GM23338 (cell line): ENCODE measurements at regions not wholly inside any gene's neighbourhood (a gene's known extent, or its start where the extent isn't known, plus 50 kb on each side); places are given as distances from the start of the nearest gene placed in this dataset.

Experiments
- ATAC-seq: fragments of 200-7000 bp; cut with Tn5 transposase; 3 replicates; pipeline ENCODE4 v1.9.1; 2020
- DNase-seq: peaks from one replicate; pipeline ENCODE4 v3.0.0-alpha.2; 2015; ENCODE audit warnings: low spot score
- H2AFZ ChIP-seq: fragments of 200-600 bp; sonication (generic); 2 replicates; pipeline ENCODE4 v1.8.0; 2016; ENCODE audit warnings: antibody characterized with exemption, mild to moderate bottlenecking, moderate library complexity
- H3F3A ChIP-seq: fragments of 200-600 bp; sonication (generic); replicated peaks from 2 replicates; pipeline ENCODE4 v1.8.0; 2017; ENCODE audit warnings: antibody characterized with exemption, mixed run types, low read depth
- H3K27ac ChIP-seq: fragments of 200-600 bp; sonication (generic); 2 replicates; pipeline ENCODE4 v1.6.1; 2016; ENCODE audit warnings: low read depth
- H3K27me3 ChIP-seq: fragments of 200-600 bp; sonication (generic); 2 replicates; pipeline ENCODE4 v1.8.0; 2016; ENCODE audit warnings: mild to moderate bottlenecking, mixed run types, moderate library complexity; ENCODE audit not compliant: insufficient read depth
- H3K36me3 ChIP-seq: fragments of 200-600 bp; sonication (generic); 2 replicates; pipeline ENCODE4 v1.8.0; 2016; ENCODE audit warnings: mild to moderate bottlenecking; ENCODE audit not compliant: insufficient read depth
- H3K4me1 ChIP-seq: fragments of 200-600 bp; sonication (generic); 2 replicates; pipeline ENCODE4 v1.8.0; 2016; ENCODE audit warnings: mild to moderate bottlenecking, moderate library complexity; ENCODE audit not compliant: insufficient read depth
- H3K4me2 ChIP-seq: fragments of 200-600 bp; sonication (generic); 2 replicates; pipeline ENCODE4 v1.7.1; 2017; ENCODE audit warnings: mixed run types
- H3K4me3 ChIP-seq: fragments of 200-600 bp; sonication (generic); 2 replicates; pipeline ENCODE4 v1.6.1; 2016; ENCODE audit warnings: mixed run types
- H3K79me2 ChIP-seq: fragments of 200-600 bp; sonication (generic); replicated peaks from 2 replicates; pipeline ENCODE4 v1.8.0; 2017; ENCODE audit warnings: mild to moderate bottlenecking; ENCODE audit not compliant: insufficient read depth
- H3K9me2 ChIP-seq: fragments of 200-600 bp; sonication (generic); 2 replicates; pipeline ENCODE4 v1.8.0; 2017; ENCODE audit not compliant: insufficient read depth
- H4K20me1 ChIP-seq: fragments of 200-600 bp; sonication (generic); replicated peaks from 2 replicates; pipeline ENCODE4 v1.8.0; 2017; ENCODE audit warnings: mild to moderate bottlenecking; ENCODE audit not compliant: insufficient read depth
- H3K27ac Mint-ChIP-seq: 2 replicates; pipeline ENCODE4 v1.8.0; 2020; ENCODE audit warnings: inconsistent platforms, mild to moderate bottlenecking, moderate library complexity, mixed read lengths
- H3K27me3 Mint-ChIP-seq: 3 replicates; pipeline ENCODE4 v1.8.0; 2022; ENCODE audit warnings: low read depth, mild to moderate bottlenecking, moderate library complexity, mixed read lengths, inconsistent platforms; ENCODE audit not compliant: insufficient read depth, poor library complexity
- H3K36me3 Mint-ChIP-seq: 3 replicates; pipeline ENCODE4 v1.8.0; 2021; ENCODE audit warnings: low read depth, mild to moderate bottlenecking, inconsistent platforms, moderate library complexity, mixed read lengths
- H3K4me1 Mint-ChIP-seq: 3 replicates; pipeline ENCODE4 v1.8.0; 2020; ENCODE audit warnings: mild to moderate bottlenecking, inconsistent platforms, mixed read lengths
- H3K4me3 Mint-ChIP-seq: 3 replicates; pipeline ENCODE4 v1.8.0; 2021; ENCODE audit warnings: moderate library complexity, mild to moderate bottlenecking, inconsistent platforms, mixed read lengths
- H3K9me3 Mint-ChIP-seq: 3 replicates; pipeline ENCODE4 v1.8.0; 2020; ENCODE audit warnings: moderate library complexity, mild to moderate bottlenecking, inconsistent platforms, mixed read lengths
- CREB1 ChIP-seq: fragments of 250-450 bp; sonication (Bioruptor Pico); IDR thresholded peaks from 2 replicates; pipeline ENCODE4 v1.5.0; 2020; ENCODE audit warnings: low read depth, mild to moderate bottlenecking, moderate library complexity
- EZH2 ChIP-seq: fragments of 200-600 bp; sonication (generic); IDR thresholded peaks from one replicate; pipeline ENCODE4 v1.8.0; 2017; ENCODE audit warnings: antibody characterized with exemption, mild to moderate bottlenecking, low read depth; ENCODE audit not compliant: unreplicated experiment
- EZH2phosphoT487 ChIP-seq: fragments of 200-600 bp; sonication (generic); IDR thresholded peaks from one replicate; pipeline ENCODE4 v1.8.1; 2018; ENCODE audit warnings: antibody characterized with exemption; ENCODE audit not compliant: unreplicated experiment
- JUNB ChIP-seq: IDR thresholded peaks from one replicate; pipeline ENCODE4 v1.6.1; 2016; ENCODE audit warnings: antibody characterized with exemption; ENCODE audit not compliant: unreplicated experiment
- NANOG ChIP-seq: IDR thresholded peaks from 2 replicates; pipeline ENCODE4 v1.6.1; 2016; ENCODE audit warnings: antibody characterized with exemption, borderline replicate concordance
- POLR2AphosphoS5 ChIP-seq: IDR thresholded peaks from 2 replicates; pipeline ENCODE4 v1.6.1; 2016; ENCODE audit warnings: antibody characterized with exemption, low read depth
- STAT1 ChIP-seq: IDR thresholded peaks from one replicate; pipeline ENCODE4 v1.6.1; 2016; ENCODE audit warnings: antibody characterized with exemption; ENCODE audit not compliant: unreplicated experiment
- ZNF114 ChIP-seq: fragments of 250-450 bp; sonication (Bioruptor Pico); IDR thresholded peaks from 2 replicates; pipeline ENCODE4 v1.5.0; 2020; ENCODE audit warnings: mild to moderate bottlenecking, moderate library complexity
- ZNF331 ChIP-seq: fragments of 250-450 bp; sonication (Bioruptor Pico); IDR thresholded peaks from 2 replicates; pipeline ENCODE4 v1.5.0; 2020; ENCODE audit warnings: low read depth, mild to moderate bottlenecking, moderate library complexity
- TF ChIP-seq, protein P1 (sequence below): fragments of 250-450 bp; sonication (Bioruptor Pico); IDR thresholded peaks from 2 replicates; pipeline ENCODE4 v1.5.0; 2020; ENCODE audit warnings: mild to moderate bottlenecking, moderate library complexity
- TF ChIP-seq, protein P2 (sequence below), 2 experiments: fragments of 200-600 bp in 1 of 2; sonication (generic) in 1 of 2; conservative IDR thresholded peaks; 2 replicates each; pipeline versions ENCODE4 v1.5.1 to v1.6.1; 2016 to 2017; ENCODE audit warnings: antibody characterized with exemption in 2 of 2, low read depth in 2 of 2, mild to moderate bottlenecking in 2 of 2, moderate library complexity in 1 of 2
- TF ChIP-seq, protein P3 (sequence below): IDR thresholded peaks from 2 replicates; pipeline ENCODE4 v1.6.1; 2016; ENCODE audit warnings: antibody characterized with exemption
- TF ChIP-seq, protein P4 (sequence below): IDR thresholded peaks from one replicate; pipeline ENCODE4 v1.6.1; 2018; ENCODE audit warnings: antibody characterized with exemption; ENCODE audit not compliant: unreplicated experiment

DNA sequence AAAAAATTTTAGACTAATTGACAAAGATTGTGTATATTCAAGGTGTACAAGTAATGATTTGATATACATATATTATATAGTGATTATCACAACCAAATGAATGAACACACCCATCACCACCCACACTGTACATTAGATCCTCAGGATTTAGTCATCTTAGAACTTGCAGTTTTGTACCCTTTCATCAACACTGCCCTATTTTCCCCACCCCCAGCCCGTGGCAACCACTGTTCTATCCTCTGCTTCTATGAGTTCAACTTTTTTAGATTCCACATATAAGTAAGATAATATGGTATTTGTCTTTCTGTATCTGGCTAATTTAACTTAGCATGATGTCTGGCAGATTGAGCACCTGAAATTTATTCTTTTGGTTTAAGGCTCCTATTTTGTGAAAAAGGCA, 173.6 kb downstream of the IER5 start (continued):
- TF ChIP-seq, protein P1, sequence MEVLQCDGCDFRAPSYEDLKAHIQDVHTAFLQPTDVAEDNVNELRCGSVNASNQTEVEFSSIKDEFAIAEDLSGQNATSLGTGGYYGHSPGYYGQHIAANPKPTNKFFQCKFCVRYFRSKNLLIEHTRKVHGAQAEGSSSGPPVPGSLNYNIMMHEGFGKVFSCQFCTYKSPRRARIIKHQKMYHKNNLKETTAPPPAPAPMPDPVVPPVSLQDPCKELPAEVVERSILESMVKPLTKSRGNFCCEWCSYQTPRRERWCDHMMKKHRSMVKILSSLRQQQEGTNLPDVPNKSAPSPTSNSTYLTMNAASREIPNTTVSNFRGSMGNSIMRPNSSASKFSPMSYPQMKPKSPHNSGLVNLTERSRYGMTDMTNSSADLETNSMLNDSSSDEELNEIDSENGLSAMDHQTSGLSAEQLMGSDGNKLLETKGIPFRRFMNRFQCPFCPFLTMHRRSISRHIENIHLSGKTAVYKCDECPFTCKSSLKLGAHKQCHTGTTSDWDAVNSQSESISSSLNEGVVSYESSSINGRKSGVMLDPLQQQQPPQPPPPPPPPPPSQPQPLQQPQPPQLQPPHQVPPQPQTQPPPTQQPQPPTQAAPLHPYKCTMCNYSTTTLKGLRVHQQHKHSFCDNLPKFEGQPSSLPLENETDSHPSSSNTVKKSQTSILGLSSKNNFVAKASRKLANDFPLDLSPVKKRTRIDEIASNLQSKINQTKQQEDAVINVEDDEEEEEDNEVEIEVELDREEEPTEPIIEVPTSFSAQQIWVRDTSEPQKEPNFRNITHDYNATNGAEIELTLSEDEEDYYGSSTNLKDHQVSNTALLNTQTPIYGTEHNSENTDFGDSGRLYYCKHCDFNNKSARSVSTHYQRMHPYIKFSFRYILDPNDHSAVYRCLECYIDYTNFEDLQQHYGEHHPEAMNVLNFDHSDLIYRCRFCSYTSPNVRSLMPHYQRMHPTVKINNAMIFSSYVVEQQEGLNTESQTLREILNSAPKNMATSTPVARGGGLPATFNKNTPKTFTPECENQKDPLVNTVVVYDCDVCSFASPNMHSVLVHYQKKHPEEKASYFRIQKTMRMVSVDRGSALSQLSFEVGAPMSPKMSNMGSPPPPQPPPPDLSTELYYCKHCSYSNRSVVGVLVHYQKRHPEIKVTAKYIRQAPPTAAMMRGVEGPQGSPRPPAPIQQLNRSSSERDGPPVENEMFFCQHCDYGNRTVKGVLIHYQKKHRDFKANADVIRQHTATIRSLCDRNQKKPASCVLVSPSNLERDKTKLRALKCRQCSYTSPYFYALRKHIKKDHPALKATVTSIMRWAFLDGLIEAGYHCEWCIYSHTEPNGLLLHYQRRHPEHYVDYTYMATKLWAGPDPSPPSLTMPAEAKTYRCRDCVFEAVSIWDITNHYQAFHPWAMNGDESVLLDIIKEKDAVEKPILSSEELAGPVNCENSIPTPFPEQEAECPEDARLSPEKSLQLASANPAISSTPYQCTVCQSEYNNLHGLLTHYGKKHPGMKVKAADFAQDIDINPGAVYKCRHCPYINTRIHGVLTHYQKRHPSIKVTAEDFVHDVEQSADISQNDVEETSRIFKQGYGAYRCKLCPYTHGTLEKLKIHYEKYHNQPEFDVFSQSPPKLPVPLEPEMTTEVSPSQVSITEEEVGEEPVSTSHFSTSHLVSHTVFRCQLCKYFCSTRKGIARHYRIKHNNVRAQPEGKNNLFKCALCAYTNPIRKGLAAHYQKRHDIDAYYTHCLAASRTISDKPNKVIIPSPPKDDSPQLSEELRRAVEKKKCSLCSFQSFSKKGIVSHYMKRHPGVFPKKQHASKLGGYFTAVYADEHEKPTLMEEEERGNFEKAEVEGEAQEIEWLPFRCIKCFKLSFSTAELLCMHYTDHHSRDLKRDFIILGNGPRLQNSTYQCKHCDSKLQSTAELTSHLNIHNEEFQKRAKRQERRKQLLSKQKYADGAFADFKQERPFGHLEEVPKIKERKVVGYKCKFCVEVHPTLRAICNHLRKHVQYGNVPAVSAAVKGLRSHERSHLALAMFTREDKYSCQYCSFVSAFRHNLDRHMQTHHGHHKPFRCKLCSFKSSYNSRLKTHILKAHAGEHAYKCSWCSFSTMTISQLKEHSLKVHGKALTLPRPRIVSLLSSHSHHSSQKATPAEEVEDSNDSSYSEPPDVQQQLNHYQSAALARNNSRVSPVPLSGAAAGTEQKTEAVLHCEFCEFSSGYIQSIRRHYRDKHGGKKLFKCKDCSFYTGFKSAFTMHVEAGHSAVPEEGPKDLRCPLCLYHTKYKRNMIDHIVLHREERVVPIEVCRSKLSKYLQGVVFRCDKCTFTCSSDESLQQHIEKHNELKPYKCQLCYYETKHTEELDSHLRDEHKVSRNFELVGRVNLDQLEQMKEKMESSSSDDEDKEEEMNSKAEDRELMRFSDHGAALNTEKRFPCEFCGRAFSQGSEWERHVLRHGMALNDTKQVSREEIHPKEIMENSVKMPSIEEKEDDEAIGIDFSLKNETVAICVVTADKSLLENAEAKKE (CRISPR knock-in tag), result no peak
- TF ChIP-seq ZNF114 (CRISPR knock-in tag) (no peak), NANOG (no peak), POLR2AphosphoS5 (no peak), STAT1 (no peak), CREB1 (CRISPR knock-in tag) (no peak)

DNA sequence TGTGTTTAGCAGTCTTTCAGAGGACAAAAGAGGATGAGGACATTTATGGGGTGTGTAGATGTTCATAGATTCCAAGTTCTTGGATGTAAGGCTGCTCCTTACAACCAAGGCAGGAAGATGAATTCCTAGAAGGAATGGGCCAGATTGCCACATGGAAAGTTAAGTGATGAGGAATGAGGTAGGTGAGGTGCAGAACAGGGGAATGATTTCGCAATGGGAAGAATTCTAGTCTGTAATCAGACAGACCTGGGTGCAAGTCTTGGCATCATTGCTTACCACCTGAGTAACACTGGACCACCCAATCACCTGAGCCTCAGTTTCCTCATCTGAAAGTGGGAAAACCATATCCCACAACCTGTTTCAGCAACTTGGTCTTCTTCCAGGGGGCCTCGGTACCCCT, 174.9 kb downstream of the IER5 start:
- H3K4me3 ChIP-seq, result no peak overlapping the region
- ATAC-seq (no peak), DNase-seq (no peak)
- no peaks in the 10 kb centered on the region for H3K9me2 ChIP-seq
- H3K27ac ChIP-seq, result no peak overlapping the region
- Mint-ChIP-seq H3K27ac (no peak overlapping the region), H3K4me1 (peaks cover 3% of the 10 kb centered on the region; the same call in 2 of the 3 replicates), H3K27me3 (peaks cover 10% of the 10 kb centered on the region), H3K4me3 (no peak overlapping the region), H3K9me3 (peaks cover 4% of the 10 kb centered on the region; the same call in 2 of the 3 replicates), H3K36me3 (no peaks in the 10 kb centered on the region)
- H3K79me2 ChIP-seq, result no peaks in the 10 kb centered on the region
- no peak overlapping the region for H3K4me2 ChIP-seq
- no peaks in the 10 kb centered on the region for H3K4me1 ChIP-seq
- no peaks in the 10 kb centered on the region for H3K36me3 ChIP-seq
- H3K27me3 ChIP-seq, result no peaks in the 10 kb centered on the region
- H4K20me1 ChIP-seq, result no peaks in the 10 kb centered on the region
- no peak overlapping the region for H2AFZ ChIP-seq
- no peaks in the 10 kb centered on the region for H3F3A ChIP-seq
- TF ChIP-seq, protein P2, sequence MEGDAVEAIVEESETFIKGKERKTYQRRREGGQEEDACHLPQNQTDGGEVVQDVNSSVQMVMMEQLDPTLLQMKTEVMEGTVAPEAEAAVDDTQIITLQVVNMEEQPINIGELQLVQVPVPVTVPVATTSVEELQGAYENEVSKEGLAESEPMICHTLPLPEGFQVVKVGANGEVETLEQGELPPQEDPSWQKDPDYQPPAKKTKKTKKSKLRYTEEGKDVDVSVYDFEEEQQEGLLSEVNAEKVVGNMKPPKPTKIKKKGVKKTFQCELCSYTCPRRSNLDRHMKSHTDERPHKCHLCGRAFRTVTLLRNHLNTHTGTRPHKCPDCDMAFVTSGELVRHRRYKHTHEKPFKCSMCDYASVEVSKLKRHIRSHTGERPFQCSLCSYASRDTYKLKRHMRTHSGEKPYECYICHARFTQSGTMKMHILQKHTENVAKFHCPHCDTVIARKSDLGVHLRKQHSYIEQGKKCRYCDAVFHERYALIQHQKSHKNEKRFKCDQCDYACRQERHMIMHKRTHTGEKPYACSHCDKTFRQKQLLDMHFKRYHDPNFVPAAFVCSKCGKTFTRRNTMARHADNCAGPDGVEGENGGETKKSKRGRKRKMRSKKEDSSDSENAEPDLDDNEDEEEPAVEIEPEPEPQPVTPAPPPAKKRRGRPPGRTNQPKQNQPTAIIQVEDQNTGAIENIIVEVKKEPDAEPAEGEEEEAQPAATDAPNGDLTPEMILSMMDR (conservative IDR thresholded peaks at IDR 0.05; ENCODE audit: low read depth in 2 of 2), result no peak
- TF ChIP-seq ZNF114 (CRISPR knock-in tag) (no peak), JUNB (no peak), STAT1 (no peak), ZNF331 (CRISPR knock-in tag) (no peak), EZH2phosphoT487 (no peak), NANOG (no peak), EZH2 (no peak), CREB1 (CRISPR knock-in tag) (no peak), POLR2AphosphoS5 (no peak)
- TF ChIP-seq, protein P3, sequence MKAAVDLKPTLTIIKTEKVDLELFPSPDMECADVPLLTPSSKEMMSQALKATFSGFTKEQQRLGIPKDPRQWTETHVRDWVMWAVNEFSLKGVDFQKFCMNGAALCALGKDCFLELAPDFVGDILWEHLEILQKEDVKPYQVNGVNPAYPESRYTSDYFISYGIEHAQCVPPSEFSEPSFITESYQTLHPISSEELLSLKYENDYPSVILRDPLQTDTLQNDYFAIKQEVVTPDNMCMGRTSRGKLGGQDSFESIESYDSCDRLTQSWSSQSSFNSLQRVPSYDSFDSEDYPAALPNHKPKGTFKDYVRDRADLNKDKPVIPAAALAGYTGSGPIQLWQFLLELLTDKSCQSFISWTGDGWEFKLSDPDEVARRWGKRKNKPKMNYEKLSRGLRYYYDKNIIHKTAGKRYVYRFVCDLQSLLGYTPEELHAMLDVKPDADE, result no peak
- TF ChIP-seq, protein P4, sequence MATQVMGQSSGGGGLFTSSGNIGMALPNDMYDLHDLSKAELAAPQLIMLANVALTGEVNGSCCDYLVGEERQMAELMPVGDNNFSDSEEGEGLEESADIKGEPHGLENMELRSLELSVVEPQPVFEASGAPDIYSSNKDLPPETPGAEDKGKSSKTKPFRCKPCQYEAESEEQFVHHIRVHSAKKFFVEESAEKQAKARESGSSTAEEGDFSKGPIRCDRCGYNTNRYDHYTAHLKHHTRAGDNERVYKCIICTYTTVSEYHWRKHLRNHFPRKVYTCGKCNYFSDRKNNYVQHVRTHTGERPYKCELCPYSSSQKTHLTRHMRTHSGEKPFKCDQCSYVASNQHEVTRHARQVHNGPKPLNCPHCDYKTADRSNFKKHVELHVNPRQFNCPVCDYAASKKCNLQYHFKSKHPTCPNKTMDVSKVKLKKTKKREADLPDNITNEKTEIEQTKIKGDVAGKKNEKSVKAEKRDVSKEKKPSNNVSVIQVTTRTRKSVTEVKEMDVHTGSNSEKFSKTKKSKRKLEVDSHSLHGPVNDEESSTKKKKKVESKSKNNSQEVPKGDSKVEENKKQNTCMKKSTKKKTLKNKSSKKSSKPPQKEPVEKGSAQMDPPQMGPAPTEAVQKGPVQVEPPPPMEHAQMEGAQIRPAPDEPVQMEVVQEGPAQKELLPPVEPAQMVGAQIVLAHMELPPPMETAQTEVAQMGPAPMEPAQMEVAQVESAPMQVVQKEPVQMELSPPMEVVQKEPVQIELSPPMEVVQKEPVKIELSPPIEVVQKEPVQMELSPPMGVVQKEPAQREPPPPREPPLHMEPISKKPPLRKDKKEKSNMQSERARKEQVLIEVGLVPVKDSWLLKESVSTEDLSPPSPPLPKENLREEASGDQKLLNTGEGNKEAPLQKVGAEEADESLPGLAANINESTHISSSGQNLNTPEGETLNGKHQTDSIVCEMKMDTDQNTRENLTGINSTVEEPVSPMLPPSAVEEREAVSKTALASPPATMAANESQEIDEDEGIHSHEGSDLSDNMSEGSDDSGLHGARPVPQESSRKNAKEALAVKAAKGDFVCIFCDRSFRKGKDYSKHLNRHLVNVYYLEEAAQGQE, result no peak
